Erythroblast (primary cell): ENCODE measurements at regions not wholly inside any gene's neighbourhood (a gene's known extent, or its start where the extent isn't known, plus 50 kb on each side); places are given as distances from the start of the nearest gene placed in this dataset.
A peak's percentile ranks its signal among the peaks of the same experiment; 100 is the strongest.

Experiments used
- DNase-seq, 2 experiments: peaks; one replicate each; lab custom pipeline; 2025; lab: John Stamatoyannopoulos, UW
- GATA1 ChIP-seq: IDR thresholded peaks from 2 replicates; pipeline ENCODE4 v1.6.1; 2011; ENCODE audit warnings: low read depth, mild to moderate bottlenecking, control low read depth, low read length, moderate library complexity
- POLR2A ChIP-seq: IDR thresholded peaks from 2 replicates; pipeline ENCODE4 v1.6.1; 2011; ENCODE audit warnings: mild to moderate bottlenecking, low read length

DNA sequence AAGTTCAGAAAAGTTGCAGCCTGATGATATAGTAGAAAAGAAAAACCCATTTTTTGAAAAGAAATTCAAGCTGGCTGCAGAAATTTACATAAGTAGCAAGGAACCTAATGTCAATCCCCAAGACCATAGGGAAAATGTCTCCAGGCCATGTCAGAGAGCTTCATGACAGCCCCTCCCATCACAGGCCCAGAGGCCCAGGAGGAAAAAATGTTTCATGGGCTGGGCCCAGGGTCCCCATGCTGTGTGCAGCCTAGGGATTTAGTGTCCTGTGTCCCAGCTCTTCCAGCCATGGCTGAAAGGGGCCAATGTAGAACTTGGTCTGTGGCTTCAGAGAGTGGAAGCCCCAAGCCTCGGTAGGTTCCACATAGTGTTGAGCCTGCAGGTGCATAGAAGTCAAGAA, 220.3 kb downstream of the CSNK1G3 start:
- no peak for DNase-seq
- TF ChIP-seq GATA1 (no peak), POLR2A (no peak)

DNA sequence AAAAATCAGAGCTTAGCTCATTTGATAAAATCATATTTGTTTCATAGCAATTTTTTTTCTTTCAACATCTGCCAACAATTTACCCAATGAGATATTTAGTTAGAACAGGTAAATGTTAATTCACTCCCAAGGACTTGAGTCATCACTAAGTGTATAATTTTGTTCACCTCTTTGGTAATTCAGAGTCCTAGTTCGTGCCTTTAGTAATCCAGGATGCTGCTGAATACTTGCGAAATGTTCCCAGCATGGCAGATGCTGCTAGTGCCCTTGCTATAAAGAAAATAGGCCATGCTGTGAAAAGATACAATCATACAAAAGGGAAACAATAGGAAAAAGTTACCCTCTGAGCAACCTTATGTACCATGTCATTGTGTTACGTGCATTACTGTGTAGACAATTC, 210.5 kb downstream of the CSNK1G3 start:
- TF ChIP-seq GATA1, result no peak
- no peak for TF ChIP-seq POLR2A
- DNase-seq, result no peak

DNA sequence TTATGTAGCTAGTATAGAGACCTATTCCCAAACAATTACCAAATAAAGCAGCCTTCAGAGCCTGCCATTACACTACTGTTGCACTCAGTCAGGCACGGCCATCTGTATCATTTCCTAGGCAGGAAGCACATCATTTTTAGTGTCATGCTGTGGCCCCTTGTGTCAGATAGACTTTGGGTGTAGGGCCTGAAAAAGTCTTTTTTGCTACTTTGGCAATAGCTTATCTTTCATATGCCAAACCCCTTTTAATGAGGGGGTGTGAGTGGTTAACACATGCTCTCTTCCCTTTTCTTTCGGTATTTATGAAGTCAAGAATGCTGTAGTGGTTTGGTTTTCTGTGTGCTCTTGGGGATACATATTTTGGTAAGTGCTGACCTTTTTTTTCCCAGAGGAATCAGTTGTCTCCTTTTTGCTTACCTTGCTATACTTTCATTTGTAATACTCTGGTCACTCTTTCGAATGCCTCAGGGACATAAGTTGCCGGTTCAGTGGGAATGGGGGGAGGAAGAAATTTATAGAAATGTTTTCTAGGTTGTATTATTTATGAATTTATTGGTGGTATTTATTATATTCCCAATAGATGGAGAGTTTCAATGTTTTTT, 209.8 kb downstream of the CSNK1G3 start:
- TF ChIP-seq GATA1, result no peak
- TF ChIP-seq POLR2A, result no peak
- no peak for DNase-seq

DNA sequence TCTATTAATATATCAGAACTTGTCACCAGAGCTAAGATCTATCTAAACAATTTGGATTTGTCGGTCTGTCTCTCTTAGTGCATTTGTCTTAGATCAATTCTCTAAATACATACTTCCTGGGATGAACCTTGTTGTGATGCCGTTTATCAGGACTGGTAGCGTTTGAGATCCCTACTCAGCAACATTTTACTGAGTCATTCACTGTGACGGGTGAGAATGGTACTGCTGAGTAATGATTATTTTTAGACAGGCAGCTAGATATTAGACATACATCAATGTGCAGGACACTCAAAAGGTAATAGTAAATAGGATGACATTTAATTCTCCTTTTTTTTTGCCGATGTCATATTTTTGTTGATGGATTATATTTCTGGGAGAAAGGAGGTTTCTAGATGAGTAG, 209.0 kb downstream of the CSNK1G3 start:
- no peak for TF ChIP-seq GATA1
- no peak for TF ChIP-seq POLR2A
- peak in 1 of 2 experiments; percentile 4 for DNase-seq

DNA sequence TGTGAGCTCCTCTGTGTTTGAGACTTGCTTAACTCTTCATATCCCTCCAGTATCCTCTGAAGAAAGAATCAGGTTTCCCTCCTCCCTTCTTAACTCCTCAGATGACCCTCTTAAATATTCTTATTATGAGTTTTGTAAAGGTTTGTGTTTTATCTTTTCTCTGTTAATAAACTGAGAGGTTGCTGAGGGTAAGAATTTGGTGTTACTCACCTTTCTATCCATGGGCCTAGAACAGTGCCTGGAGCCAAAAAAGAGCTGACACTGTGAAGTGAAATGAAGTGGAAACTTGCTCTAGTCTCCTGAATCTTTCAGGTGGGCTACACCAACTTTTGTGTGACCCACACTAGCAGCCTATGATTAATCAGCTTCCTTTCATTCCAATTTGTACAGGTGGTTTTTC, 208.4 kb downstream of the CSNK1G3 start:
- no peak for TF ChIP-seq GATA1
- TF ChIP-seq POLR2A, result no peak
- no peak for DNase-seq

DNA sequence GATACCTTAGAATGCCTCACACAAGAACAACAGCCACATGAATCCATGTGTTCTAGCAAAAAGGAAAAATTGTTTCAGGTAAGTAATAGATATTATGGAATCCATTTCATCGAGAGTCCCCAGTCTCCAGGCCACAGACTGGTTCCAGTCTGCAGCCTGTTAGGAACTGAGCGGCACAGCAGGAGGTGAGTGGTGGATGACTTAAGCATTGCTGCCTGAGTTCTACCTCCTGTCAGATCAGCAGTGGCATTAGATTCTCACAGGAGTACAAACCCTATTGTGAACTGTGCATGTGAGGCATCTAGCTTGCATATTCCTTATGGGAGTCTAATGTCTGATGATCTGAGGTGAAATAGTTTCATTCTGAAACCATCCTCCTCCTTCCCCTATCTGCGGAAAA, 207.0 kb downstream of the CSNK1G3 start:
- DNase-seq, result no peak

DNA sequence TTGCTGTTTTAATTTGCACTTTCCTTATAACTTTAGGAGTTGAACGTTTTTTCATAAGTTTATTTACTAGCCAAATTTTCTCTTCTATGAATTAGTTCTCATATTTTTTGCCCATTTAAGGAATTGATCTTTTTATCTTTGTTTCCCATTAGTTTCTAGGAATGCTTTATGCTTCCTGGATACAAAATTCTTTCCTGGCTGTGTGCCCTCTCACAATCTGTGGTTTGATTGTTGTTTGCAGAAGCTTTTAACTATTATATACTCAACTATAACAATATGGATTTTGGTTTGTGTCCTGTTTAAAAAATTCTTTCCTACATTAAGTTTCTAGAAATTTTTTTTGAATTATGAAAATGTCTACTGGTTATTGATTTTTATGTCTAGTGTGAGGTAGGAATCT, 206.3 kb downstream of the CSNK1G3 start:
- DNase-seq, result no peak
- TF ChIP-seq GATA1 (no peak), POLR2A (no peak)

More for the DNA sequence above, 207.0 kb downstream of the CSNK1G3 start:
- TF ChIP-seq POLR2A, result no peak
- no peak for TF ChIP-seq GATA1

DNA sequence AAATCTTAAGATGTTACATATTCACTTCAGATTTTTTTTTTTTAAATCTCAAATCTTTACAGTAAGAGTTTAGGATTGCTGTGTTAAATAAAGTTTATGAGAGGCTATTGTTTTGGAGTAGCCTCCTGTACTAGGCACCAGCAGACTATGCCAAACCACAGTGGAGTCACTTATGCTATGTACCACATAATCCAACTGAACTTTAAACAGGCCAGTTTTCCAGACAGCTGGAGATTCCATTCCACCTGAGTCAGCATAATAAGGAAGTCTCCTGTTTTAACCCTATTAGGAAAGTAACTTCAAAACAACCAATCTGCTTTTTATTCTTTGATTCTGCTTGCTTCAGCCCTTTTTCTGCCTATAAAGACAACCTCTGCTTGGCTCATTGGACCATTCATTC, 205.2 kb downstream of the CSNK1G3 start:
- TF ChIP-seq POLR2A (no peak), GATA1 (no peak)
- no peak for DNase-seq

DNA sequence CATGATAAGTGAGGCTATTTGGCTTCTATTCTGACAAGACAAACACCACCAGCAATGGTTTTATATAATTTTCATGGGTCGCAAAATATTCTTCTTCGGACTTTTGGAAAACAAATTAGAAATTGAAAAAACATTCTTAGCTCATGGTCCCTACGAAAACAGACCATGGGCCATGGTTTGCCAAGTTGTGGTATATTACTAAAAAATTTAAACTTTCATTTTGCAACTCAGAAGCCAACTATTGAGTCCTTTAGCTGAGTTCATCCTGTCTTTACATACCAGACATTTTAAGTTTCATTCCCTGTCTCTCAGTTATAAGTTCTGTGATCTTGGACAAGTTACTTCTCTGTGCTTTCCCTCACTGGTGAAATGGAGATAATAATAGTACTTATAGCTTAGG, 198.1 kb downstream of the CSNK1G3 start:
- no peak for DNase-seq
- TF ChIP-seq POLR2A (no peak), GATA1 (no peak)

DNA sequence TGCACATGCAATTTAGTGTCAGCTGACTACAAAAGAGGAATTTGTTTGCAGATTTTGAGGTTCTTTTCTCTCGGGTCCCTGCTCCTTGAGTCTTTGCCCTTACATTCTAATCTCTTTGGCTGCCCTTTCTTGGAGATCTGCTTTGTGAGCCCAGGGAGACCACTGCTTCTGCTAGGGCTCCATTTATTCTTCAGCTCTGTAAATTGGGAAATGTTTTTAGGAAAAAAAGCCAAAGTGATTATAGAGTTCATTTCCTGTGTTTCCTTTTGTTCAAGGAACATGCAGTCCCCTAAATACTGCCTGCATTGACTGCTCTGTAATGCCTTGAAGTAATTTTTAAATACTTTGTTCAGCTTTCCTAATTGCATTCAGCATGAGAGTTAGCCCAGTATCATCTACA, 197.4 kb downstream of the CSNK1G3 start:
- DNase-seq, result no peak
- TF ChIP-seq GATA1 (no peak), POLR2A (no peak)

DNA sequence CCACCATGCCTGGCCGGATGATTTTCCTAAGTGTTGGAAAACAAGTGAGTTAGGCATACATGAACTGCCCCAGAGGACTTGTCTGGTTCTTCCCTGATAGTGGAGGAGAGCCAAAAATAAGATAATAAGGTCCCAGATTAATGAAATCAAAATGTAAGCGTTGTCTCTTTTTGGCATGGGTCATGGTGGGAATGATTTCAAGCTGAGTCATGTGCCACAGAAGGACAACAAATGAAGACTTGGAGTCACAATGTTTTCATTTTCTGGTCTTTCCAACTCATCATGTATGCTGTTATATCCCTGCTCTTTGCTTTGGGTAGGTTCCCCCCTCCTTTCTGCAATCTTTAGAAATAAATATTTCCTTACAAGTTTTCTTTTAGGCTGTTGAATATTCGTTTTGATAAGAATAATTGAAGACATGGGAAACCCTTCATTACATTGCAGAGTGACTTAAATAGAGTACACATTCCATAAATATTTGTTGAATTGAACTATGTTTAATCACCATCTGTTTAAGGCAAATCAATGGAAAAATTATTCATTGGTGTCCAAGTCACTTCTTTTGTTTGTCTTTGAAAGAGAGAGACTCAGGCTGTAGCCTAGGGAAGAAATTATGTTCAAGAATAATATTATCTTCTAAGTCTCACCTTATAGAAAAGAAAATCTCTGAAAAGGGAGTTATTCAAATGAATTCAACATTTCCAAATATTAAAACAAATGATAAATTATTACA, 196.3 kb downstream of the CSNK1G3 start:
- DNase-seq, result no peak
- TF ChIP-seq POLR2A (no peak), GATA1 (no peak)

DNA sequence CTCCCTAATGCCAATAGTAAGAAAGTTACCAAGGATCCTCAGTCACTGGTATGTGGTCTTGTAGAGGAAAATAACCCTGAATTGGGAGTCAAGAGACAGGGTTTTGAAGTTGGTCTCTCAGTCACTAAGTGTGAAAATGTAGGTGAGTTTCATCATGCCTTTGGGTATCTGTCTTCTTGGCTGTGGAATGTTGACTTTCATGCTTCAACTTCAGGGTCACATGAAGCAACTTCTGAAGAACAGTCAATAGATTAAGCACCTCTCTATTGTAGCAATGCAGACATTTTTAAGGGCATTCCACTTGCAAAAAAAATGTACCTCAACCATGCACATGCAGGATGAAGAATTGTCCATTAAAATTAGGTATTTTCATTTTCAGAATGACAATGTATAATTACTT, 194.6 kb downstream of the CSNK1G3 start:
- DNase-seq, result no peak
- TF ChIP-seq POLR2A, result no peak
- TF ChIP-seq GATA1, result no peak

DNA sequence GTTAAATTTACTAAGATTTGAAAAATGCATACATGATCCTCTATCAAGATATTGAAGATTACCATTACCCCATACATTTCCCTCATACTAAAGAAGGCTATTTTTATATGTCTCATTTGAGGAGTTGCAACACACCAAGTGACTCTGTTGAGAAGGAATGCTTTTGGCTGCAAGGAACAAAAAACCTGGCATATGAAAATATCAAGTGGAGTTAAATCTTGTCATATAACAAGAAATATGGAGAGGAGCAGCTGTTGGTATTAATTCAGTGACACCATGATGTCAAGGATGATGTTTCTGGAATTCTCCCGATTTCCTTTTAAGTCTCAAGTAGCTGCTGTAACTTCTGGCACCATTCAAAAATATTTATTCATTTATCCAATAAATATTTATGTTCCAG, 193.8 kb downstream of the CSNK1G3 start:
- TF ChIP-seq GATA1 (no peak), POLR2A (no peak)
- no peak for DNase-seq

DNA sequence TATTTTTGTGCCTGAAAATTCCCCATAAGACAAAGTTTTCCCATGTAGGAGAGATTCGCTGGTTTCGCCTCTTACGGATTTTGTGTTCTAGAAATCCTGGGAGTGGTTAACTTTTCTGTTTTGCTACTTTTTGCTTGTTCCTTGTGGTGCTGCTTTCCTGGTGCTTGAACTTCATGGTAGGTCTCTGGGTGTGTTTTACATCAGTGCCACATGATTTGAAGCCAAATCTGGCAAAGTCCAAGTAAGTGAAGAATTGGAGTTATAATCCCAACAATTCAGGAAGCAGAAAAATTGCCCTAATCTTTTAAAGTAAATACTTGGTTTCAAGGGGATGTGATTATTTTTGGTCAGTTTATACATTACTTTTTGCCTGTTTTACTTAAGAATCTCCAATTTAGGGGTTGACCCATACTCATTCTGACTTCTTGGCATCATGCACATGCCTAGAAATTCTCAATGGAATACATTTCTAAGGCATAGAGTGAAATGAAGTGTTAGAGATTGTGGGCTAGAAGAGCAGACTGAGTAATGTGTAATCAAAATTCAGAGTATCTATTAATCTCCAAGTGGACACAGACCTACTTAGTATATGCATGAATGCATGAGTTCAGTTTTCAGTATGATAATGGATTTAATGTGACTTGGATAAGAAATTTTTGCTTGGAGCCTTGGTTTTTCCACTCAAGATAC, 189.7 kb downstream of the CSNK1G3 start:
- no peak for DNase-seq
- no peak for TF ChIP-seq POLR2A
- TF ChIP-seq GATA1, result no peak
